Naive B cell (primary cell): ENCODE measurements at regions not wholly inside any gene's neighbourhood (a gene's known extent, or its start where the extent isn't known, plus 50 kb on each side); places are given as distances from the start of the nearest gene placed in this dataset.
"Not testable (repeated sequence)": the region's sequence is repeated elsewhere in the genome, so short reads cannot be mapped to it uniquely, and the experiment has no call there.

Source experiments
- ATAC-seq, 2 donors: fragments of 150-1000 bp; cut with Tn5 transposase; 2 replicates each; pipeline ENCODE4 v1.10.0; 2021; ENCODE audit warnings: low read depth in 2 of 2, mild to moderate bottlenecking in 2 of 2, moderate library complexity in 2 of 2
- DNase-seq: peaks from one replicate; pipeline ENCODE4 v3.0.0; 2022
- H3K27ac Mint-ChIP-seq, 6 donors: one replicate each; pipeline ENCODE4 v1.8.0; 2020 to 2022; ENCODE audit warnings: mild to moderate bottlenecking in 6 of 6, mixed read lengths in 6 of 6, moderate library complexity in 5 of 6, inconsistent platforms in 2 of 6
- H3K27me3 Mint-ChIP-seq, 3 donors: one replicate each; pipeline ENCODE4 v1.8.0; 2021 to 2022; ENCODE audit warnings: mixed read lengths in 3 of 3, mild to moderate bottlenecking in 1 of 3
- H3K36me3 Mint-ChIP-seq, 2 donors: one replicate each; pipeline ENCODE4 v1.8.0; 2020 to 2022; ENCODE audit warnings: mixed read lengths in 2 of 2, inconsistent platforms in 1 of 2, mild to moderate bottlenecking in 1 of 2
- H3K4me1 Mint-ChIP-seq, 3 donors: one replicate each; pipeline ENCODE4 v1.8.0; 2020 to 2022; ENCODE audit warnings: mixed read lengths in 3 of 3, inconsistent platforms in 1 of 3, mild to moderate bottlenecking in 1 of 3, moderate library complexity in 1 of 3
- H3K4me3 Mint-ChIP-seq, 8 donors: one replicate each; pipeline ENCODE4 v1.8.0; 2020 to 2022; ENCODE audit warnings: mild to moderate bottlenecking in 8 of 8, mixed read lengths in 8 of 8, moderate library complexity in 8 of 8, inconsistent platforms in 2 of 8
- H3K9me3 Mint-ChIP-seq, 7 donors: one replicate each; pipeline ENCODE4 v1.8.0; 2020 to 2022; ENCODE audit warnings: mixed read lengths in 7 of 7, mild to moderate bottlenecking in 5 of 7, inconsistent platforms in 2 of 7, moderate library complexity in 1 of 7

DNA sequence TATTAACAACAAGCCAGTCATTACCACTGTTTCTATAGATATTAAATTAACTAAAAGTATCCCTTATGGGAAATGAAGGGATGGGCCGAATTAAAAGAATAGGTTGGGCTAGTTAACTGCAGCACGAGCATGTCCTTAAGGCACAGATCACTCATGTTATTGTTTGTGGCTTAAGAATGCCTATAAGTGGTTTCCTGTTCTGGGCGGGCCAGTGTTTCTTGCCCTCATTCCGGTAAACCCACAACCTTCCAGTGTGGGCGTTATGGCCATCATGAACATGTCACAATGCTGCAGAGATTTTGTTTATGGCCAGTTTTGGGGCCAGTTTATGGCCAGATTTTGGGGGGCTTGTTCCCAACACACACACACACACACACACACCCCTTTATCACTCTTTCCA is 705.4 kb upstream of the NCAM2 start:
- not testable (repeated sequence) for H3K27me3 Mint-ChIP-seq, H3K4me1 Mint-ChIP-seq, H3K36me3 Mint-ChIP-seq, H3K4me3 Mint-ChIP-seq, H3K27ac Mint-ChIP-seq, DNase-seq, ATAC-seq, H3K9me3 Mint-ChIP-seq

DNA sequence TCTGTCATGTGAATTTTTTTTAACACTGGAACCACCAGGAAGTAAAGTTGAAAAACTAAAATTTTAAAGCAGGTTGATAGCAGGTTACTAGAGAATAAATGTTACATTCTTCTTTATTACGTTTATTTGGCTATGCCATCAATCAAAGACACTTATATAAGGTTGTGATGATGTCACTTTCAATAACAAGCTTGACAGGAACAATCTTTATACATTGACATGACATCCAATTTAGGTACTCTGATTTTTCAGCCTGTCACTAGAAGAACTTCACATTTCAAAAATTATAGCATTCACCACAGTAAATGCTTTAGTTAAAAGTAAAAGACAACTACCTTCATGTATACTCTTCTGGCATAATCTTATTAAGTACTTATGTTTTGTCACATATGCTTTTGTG is 696.8 kb upstream of the NCAM2 start:
- no peaks in the 10 kb centered on the region for H3K36me3 Mint-ChIP-seq
- no peak overlapping the region for H3K4me3 Mint-ChIP-seq
- no peaks in the 10 kb centered on the region for H3K4me1 Mint-ChIP-seq
- no peaks in the 10 kb centered on the region for H3K27me3 Mint-ChIP-seq
- no peak for DNase-seq
- no peak overlapping the region for H3K27ac Mint-ChIP-seq
- ATAC-seq = no peak
- H3K9me3 Mint-ChIP-seq = peaks cover 0 to 8% (median 0%) of the 10 kb centered on the region in 7 donors

DNA sequence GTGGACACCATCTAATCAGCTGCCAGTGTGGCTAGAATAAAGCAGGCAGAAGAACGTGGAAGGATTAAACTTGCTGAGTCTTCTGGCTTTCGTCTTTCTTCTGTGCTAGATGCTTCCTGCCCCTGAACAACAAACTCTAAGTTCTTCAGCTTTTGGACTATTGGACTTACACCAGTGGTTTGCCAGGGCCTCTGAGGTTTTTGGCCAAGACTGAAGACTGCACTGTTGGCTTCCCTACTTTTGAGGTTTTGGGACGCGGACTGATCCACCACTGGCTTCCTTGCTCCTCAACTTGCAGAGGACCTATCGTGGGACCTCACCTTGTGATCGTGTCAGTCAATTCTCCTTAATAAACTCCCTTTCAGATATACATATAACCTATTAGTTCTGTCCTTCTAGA is 696.1 kb upstream of the NCAM2 start:
- Mint-ChIP-seq H3K27me3 (no peaks in the 10 kb centered on the region), H3K4me3 (no peak overlapping the region), H3K4me1 (no peaks in the 10 kb centered on the region), H3K9me3 (peaks cover 0 to 8% (median 0%) of the 10 kb centered on the region in 7 donors), H3K27ac (no peak overlapping the region), H3K36me3 (no peaks in the 10 kb centered on the region)
- ATAC-seq = no peak
- no peak for DNase-seq

DNA sequence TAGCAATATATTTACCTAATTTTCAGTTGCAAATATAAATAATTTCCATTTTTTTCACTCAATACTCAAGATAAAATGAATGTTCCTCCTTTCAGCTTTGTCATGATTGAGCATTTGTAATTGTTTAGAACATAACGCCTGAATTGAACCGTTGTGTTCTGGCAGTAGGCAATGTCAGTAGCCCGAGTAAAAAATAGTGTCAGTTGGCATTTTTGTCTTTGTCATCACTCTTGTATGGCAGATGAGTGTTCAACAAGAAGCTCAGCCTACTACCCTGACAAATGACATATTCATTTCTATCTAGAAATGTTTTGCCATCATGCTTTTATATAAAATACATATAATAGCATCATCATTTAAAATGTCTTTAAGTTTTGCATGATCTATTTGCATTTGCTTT is 691.4 kb upstream of the NCAM2 start:
- no peaks in the 10 kb centered on the region for H3K36me3 Mint-ChIP-seq
- peaks cover 0 to 4% (median 0%) of the 10 kb centered on the region in 7 donors for H3K9me3 Mint-ChIP-seq
- DNase-seq (no peak), ATAC-seq (no peak)
- no peaks in the 10 kb centered on the region for H3K27me3 Mint-ChIP-seq
- H3K27ac Mint-ChIP-seq = no peak overlapping the region
- no peak overlapping the region for H3K4me3 Mint-ChIP-seq
- H3K4me1 Mint-ChIP-seq = no peaks in the 10 kb centered on the region

DNA sequence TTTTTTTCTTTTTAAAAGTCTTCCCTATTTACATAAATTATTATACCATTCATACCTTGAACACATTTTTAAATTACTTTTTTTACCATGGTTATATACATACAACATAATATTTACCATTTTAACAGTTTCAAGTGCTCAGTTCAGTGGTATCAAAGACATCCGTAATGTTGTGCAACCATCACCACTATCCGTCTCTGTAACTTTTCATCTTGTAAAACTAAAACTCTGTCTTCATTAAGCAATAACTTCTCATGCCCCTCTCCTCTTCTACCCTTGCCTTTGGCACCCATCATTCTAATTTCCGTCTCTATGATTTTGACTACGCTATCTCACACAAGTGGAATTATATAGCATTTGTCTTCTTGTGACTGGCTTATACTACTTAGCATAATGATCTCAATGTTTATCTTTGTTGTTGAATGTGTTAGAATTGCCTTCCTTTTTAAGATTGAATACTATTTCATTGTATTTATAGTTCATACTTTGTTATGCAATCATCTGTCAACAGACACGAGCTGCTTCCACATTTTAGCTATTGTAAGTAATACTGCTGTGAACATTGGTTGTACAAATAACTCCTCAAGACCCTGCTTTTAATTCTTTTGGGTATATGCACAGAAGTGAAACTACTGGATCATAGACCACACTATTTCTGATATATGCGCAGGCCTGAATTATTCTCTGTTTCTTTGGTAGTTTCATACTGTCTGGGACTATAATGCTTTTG is 689.5 kb upstream of the NCAM2 start:
- Mint-ChIP-seq H3K9me3 (peaks cover 0 to 4% (median 0%) of the 10 kb centered on the region in 7 donors), H3K27ac (peak overlapping the region in 1 of 6 donors; percentile 34), H3K36me3 (no peaks in the 10 kb centered on the region), H3K4me1 (no peaks in the 10 kb centered on the region), H3K4me3 (no peak overlapping the region), H3K27me3 (no peaks in the 10 kb centered on the region)
- DNase-seq = no peak
- ATAC-seq = no peak

DNA sequence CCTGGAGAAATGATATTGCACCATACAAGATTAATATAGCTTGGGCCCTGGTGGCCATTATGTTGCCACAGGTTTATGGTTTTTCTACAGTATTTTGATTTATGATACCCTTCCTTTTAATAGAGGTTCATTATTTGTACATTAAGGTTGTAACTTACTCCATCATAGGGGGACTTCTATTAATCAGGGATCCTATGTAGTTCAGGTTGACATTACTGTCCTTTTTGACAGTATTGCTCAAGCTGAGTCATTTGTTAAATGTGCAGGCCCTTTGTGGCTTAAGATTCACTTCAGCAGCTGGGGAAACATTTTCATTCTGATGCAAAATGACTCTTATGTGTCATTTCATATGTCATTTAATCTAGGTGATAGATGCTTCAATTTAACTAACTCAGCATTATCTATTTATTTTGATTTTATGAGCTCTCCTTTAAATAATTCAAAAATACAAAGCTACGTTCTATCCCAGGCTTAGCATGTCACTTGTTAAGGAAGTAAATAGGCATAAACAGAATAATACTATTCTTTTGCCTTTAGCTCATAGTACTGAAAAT is 686.9 kb upstream of the NCAM2 start:
- no peaks in the 10 kb centered on the region for H3K27me3 Mint-ChIP-seq
- DNase-seq = no peak
- no peak overlapping the region for H3K27ac Mint-ChIP-seq
- H3K9me3 Mint-ChIP-seq = peaks cover 0 to 16% (median 5%) of the 10 kb centered on the region in 7 donors
- H3K36me3 Mint-ChIP-seq = no peaks in the 10 kb centered on the region
- ATAC-seq = no peak
- H3K4me3 Mint-ChIP-seq = no peak overlapping the region
- H3K4me1 Mint-ChIP-seq = no peaks in the 10 kb centered on the region

DNA sequence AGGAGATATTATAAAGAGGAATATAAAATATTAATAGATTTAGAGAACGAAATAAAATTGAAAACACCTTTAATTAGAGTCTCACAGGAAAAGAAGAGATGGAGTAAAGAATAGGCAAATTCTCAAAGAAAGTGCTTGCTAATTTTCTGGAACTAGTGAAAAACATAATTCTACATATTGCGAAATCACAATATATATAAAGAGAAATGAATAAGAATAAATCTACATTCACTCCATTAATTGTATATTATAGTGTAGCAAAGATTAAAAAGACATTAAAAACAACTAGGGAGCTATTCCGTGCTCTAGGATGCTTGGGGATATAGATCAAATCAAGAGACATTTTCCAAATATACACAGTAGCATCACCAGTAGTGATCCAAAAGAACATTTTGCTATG is 685.2 kb upstream of the NCAM2 start:
- Mint-ChIP-seq H3K9me3 (peaks cover 0 to 16% (median 9%) of the 10 kb centered on the region in 7 donors), H3K4me1 (no peaks in the 10 kb centered on the region), H3K36me3 (no peaks in the 10 kb centered on the region), H3K27me3 (no peaks in the 10 kb centered on the region), H3K4me3 (no peak overlapping the region), H3K27ac (no peak overlapping the region)
- no peak for ATAC-seq
- DNase-seq = no peak

DNA sequence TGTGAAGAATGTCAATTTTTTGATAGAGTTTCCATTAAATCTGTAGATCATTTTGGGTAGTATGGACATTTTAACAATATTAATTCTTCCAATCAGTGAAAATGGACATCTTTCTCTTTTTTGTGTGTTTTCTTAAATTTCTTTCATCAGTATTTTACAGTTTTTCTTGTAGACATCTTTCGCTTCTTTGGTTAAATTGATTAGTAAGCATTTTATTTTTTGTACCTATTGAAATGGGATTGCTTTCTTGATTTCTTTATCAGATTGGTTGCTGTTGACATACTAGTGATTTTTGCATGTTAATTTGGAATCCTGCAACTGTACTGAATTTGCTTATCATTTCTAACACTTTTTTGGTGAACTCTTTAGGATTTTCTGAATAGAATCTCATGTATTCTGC is 683.2 kb upstream of the NCAM2 start:
- DNase-seq (no peak), ATAC-seq (no peak)
- Mint-ChIP-seq H3K4me3 (no peak overlapping the region), H3K36me3 (no peaks in the 10 kb centered on the region), H3K9me3 (peaks cover 0 to 16% (median 9%) of the 10 kb centered on the region in 7 donors), H3K27ac (peak overlapping the region in 1 of 6 donors; percentile 12), H3K27me3 (no peaks in the 10 kb centered on the region), H3K4me1 (no peaks in the 10 kb centered on the region)

DNA sequence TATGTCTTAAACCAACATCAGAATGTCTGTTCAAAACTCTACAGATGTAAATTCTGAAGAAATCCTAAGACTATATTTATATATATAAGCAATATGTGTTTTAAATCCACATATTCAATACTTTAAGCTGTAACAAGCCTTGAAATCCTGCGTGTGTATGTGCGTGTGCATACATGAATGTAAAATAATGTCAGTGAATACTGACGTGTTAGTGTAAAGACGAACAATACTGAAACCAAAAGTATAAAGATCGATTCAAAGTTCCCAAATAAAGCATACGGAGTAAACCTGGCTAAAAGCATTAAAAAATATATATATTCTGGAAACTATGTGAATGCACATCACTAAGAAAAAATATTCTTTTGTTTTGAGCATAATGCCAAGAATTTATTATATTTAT is 668.6 kb upstream of the NCAM2 start:
- H3K27me3 Mint-ChIP-seq = no peaks in the 10 kb centered on the region
- no peaks in the 10 kb centered on the region for H3K4me1 Mint-ChIP-seq
- H3K27ac Mint-ChIP-seq = no peak overlapping the region
- DNase-seq (no peak), ATAC-seq (no peak)
- no peaks in the 10 kb centered on the region for H3K36me3 Mint-ChIP-seq
- peaks cover 0 to 7% (median 4%) of the 10 kb centered on the region in 7 donors for H3K9me3 Mint-ChIP-seq
- H3K4me3 Mint-ChIP-seq = no peak overlapping the region

DNA sequence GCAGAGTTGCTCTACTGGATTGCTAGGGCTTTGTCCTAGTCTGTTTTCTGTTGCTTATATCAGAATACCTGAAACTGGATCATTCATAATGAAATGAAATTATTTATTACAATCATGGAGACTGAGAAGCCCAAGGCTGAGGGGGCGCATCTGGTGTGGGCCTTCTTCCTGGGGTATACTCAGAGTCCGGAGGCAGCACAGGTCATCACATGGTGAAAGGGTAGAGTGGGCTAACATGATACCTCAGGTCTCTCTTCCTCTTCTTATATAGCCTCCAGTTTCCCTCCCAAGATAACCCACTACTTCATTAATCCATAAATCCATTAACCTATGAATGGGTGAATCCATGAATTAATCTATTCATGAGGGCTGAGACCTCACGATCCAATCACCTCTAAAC is 667.6 kb upstream of the NCAM2 start:
- peak overlapping the region in 1 of 8 donors; percentile 66 for H3K4me3 Mint-ChIP-seq
- H3K27ac Mint-ChIP-seq = no peak overlapping the region
- peaks cover 0 to 7% (median 1%) of the 10 kb centered on the region in 7 donors for H3K9me3 Mint-ChIP-seq
- no peak for ATAC-seq
- no peaks in the 10 kb centered on the region for H3K27me3 Mint-ChIP-seq
- no peak for DNase-seq
- no peaks in the 10 kb centered on the region for H3K36me3 Mint-ChIP-seq
- H3K4me1 Mint-ChIP-seq = no peaks in the 10 kb centered on the region

DNA sequence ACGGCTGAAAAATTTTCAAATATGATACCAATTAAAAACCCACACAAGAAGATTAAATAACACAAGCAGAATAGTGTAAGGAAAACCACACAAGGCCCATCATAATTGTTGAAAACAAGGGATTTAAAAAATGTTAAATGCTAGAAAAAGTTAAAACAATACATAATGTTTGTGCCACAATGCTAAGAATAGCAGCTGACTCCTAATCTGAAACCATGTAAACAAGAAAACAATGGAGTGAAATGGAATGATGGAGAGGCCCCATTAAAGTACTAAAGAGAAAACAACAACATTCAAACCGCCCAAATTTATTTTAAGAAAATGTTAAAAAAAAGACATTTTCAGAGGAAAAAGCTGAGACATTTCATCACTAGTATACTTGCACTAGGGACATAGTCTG is 663.6 kb upstream of the NCAM2 start:
- H3K4me3 Mint-ChIP-seq = no peak overlapping the region
- DNase-seq (no peak), ATAC-seq (no peak)
- no peaks in the 10 kb centered on the region for H3K27me3 Mint-ChIP-seq
- no peaks in the 10 kb centered on the region for H3K36me3 Mint-ChIP-seq
- no peaks in the 10 kb centered on the region for H3K4me1 Mint-ChIP-seq
- no peak overlapping the region for H3K27ac Mint-ChIP-seq
- H3K9me3 Mint-ChIP-seq = peaks cover 0 to 7% (median 0%) of the 10 kb centered on the region in 7 donors

DNA sequence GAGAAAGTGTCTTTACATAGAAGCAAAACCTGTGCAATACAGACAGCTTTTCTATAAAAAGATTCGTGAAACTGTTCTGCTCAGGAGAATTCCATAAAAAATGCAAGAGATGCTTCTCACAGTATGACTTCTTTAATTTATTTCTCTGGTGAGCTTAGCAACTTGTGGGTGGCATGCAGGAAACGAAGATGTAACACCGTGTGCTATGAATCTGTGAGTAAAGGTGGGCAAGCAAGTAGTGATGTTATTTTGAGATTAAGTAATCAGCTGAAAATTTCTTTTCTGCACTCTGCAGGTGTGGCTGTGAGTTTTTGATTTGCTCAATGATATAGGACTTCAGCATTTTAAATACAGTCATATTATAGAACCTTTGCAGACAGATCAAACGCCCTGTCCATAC is 656.8 kb upstream of the NCAM2 start:
- DNase-seq = no peak
- no peak overlapping the region for H3K4me3 Mint-ChIP-seq

DNA sequence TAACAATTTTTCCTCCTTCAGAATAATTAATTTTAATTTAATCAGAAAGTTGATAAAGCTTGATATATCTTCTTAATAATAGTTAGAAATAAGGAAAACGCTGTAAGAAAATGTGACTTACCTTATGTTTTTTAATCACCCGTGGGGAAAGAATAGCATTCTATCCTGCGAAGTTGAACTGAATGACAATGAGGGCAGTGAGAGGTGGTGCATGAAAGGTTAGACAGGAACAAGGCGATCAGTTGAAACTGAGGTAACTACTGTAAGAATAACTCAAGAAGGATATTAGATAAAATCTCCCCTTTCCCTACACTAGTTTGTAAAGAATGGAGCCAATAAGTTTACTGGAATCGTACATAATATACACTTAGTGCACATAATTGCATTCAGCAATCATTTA is 655.0 kb upstream of the NCAM2 start:
- no peak overlapping the region for H3K27ac Mint-ChIP-seq
- DNase-seq = no peak
- ATAC-seq = no peak
- no peaks in the 10 kb centered on the region for H3K4me1 Mint-ChIP-seq
- no peak overlapping the region for H3K4me3 Mint-ChIP-seq
- peaks cover 0 to 17% (median 4%) of the 10 kb centered on the region in 7 donors for H3K9me3 Mint-ChIP-seq
- H3K27me3 Mint-ChIP-seq = no peaks in the 10 kb centered on the region
- H3K36me3 Mint-ChIP-seq = no peaks in the 10 kb centered on the region

More for the DNA sequence above, 656.8 kb upstream of the NCAM2 start:
- Mint-ChIP-seq H3K27ac (no peak overlapping the region), H3K36me3 (no peaks in the 10 kb centered on the region), H3K4me1 (no peaks in the 10 kb centered on the region), H3K27me3 (no peaks in the 10 kb centered on the region), H3K9me3 (peaks cover 0 to 17% (median 2%) of the 10 kb centered on the region in 7 donors)
- no peak for ATAC-seq

DNA sequence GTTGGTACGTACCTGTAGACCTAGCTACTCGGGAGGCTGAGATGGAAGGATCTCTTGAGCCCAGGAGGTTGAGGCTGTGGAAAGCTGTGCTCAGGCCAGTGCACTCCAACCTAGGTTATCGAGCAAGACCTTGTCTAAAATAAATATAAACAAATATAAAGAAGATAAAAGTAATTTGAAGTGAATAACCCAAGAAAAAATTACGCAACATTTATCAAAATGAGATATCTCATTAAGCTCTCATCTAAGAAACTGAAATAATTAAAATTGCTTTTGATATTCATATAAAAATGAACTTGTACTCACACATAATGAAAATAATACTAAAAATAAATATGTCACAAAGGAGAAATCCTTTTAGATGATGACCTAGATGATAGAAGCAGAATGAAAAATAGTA is 647.1 kb upstream of the NCAM2 start:
- H3K9me3 Mint-ChIP-seq = peaks cover 0 to 10% (median 4%) of the 10 kb centered on the region in 7 donors
- ATAC-seq = no peak
- no peaks in the 10 kb centered on the region for H3K27me3 Mint-ChIP-seq
- no peak overlapping the region for H3K4me3 Mint-ChIP-seq
- H3K36me3 Mint-ChIP-seq = no peaks in the 10 kb centered on the region
- H3K27ac Mint-ChIP-seq = no peak overlapping the region
- DNase-seq = no peak
- no peaks in the 10 kb centered on the region for H3K4me1 Mint-ChIP-seq
